ENCODE measurements at regions not wholly inside any gene's neighbourhood (a gene's known extent, or its start where the extent isn't known, plus 50 kb on each side); places are given as distances from the start of the nearest gene placed in this dataset.

DNA sequence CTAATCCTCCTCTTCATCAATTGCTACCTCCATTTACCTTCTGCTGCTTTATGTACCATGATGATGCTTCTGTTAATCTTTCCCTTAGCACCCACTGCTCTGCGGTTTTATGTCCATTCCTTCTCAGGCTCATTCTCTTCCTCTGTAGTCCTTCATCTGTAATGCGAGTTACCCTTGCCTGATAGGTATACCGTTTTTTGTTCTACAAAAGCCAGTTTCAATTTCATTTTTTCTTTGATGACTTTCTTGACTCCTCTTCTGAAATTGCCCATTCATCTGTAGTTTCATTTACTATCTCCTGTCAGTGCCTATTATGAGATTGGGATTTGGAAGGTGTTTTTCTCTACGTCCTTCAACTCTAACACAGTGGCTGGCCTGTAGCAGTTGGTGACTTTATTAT, 445.9 kb upstream of the ZNF717 start:
- Histone ChIP-seq H3K23me2 (ENCODE audit: low read depth, low read length) (no peaks in the 10 kb centered on the region), H2BK12ac (ENCODE audit: low read depth, low read length) (peak overlapping the region; percentile 18; the same call in 1 of the 2 replicates), H3K27ac (ENCODE audit: low read depth, low read length) (no peak overlapping the region), H4K20me1 (replicated peaks in 1 of 2; ENCODE audit: control insufficient read depth in 1 of 2, insufficient read depth in 2 of 2, low read length in 2 of 2) (no peaks in the 10 kb centered on the region), H3K4me1 (replicated peaks in 1 of 4; ENCODE audit: control insufficient read depth in 3 of 4, insufficient read depth in 4 of 4, low read length in 3 of 4) (no peaks in the 10 kb centered on the region), H2BK20ac (ENCODE audit: low read length) (no peak overlapping the region), H3K9ac (replicated peaks in 1 of 4; ENCODE audit: extremely low read depth in 1 of 4, low read depth in 3 of 4, low read length in 3 of 4) (no peak overlapping the region), H4K5ac (ENCODE audit: insufficient read length, low read depth, low read length) (no peak overlapping the region), H4K91ac (replicated peaks; ENCODE audit: insufficient read length, low read length) (no peak overlapping the region), H2AK5ac (ENCODE audit: low read depth, low read length) (no peak overlapping the region), H3K4ac (replicated peaks; ENCODE audit: insufficient read length, low read depth, low read length) (no peak overlapping the region), H2BK5ac (ENCODE audit: low read depth, low read length) (no peak overlapping the region), H3K27me3 (replicated peaks in 1 of 4; ENCODE audit: control insufficient read depth in 3 of 4, extremely low read depth in 1 of 4, insufficient read depth in 3 of 4, low read length in 3 of 4) (no peaks in the 10 kb centered on the region), H3K36me3 (ENCODE audit: control insufficient read depth in 2 of 4, insufficient read depth in 4 of 4, low read length in 3 of 4) (no peaks in the 10 kb centered on the region; a peak in 1 of 8 replicates), H3K4me2 (ENCODE audit: insufficient read depth in 1 of 2, low read depth in 2 of 2, low read length in 2 of 2) (no peak overlapping the region), H3K79me2 (ENCODE audit: control insufficient read depth in 1 of 2, insufficient read depth in 2 of 2, low read length in 2 of 2) (no peaks in the 10 kb centered on the region), H2BK15ac (ENCODE audit: low read length) (no peak overlapping the region), H3K56ac (replicated peaks; ENCODE audit: insufficient read length, low read depth, low read length) (no peak overlapping the region), H4K8ac (ENCODE audit: extremely low read depth, insufficient read depth, low read length) (no peak overlapping the region), H3K14ac (ENCODE audit: insufficient read length) (no peak overlapping the region), H3K79me1 (ENCODE audit: low read depth, low read length) (no peaks in the 10 kb centered on the region; the same call in 1 of the 2 replicates), H3K23ac (ENCODE audit: insufficient read length) (no peak overlapping the region), H3K9me3 (ENCODE audit: insufficient read depth in 2 of 2, low read depth in 1 of 2, low read length in 1 of 2) (no peaks in the 10 kb centered on the region; a peak in 1 of 4 replicates), H2AFZ (ENCODE audit: low read length) (no peak overlapping the region), H3K18ac (ENCODE audit: extremely low read depth, low read length) (no peak overlapping the region), H3K4me3 (ENCODE audit: extremely low read depth in 1 of 4, insufficient read depth in 2 of 4, low read depth in 3 of 4, low read length in 4 of 4) (no peak overlapping the region), H2BK120ac (replicated peaks; ENCODE audit: low read depth, low read length) (no peak overlapping the region)
- CTCF ChIA-PET (ENCODE audit: partially characterized antibody): no interaction called here
- WGBS, 2 experiments (ENCODE audit: extremely low coverage in 1 of 2, insufficient coverage in 1 of 2, insufficient read length in 1 of 2, insufficient replicate concordance in 2 of 2, low coverage in 1 of 2, low lambda C conversion rate in 2 of 2, missing lambda C conversion rate in 1 of 2): 93% methylated on average over 4 of the region's 4 CpGs; no CpG with 5 or more reads in 1 of the 2 experiments
- no peak for DNase-seq (ENCODE audit: low read depth in 1 of 2, low spot score in 2 of 2)
- TF ChIP-seq SUZ12 (IDR thresholded peaks at IDR 0.05; ENCODE audit: low read length): no peak
- no peak for TF ChIP-seq POU5F1 (IDR thresholded peaks at IDR 0.05; ENCODE audit: low read depth, low read length)
- TF ChIP-seq EP300 (IDR thresholded peaks at IDR 0.05; ENCODE audit: borderline replicate concordance in 1 of 2, low read depth in 2 of 2, low read length in 2 of 2): no peak
- no peak for TF ChIP-seq GABPA (IDR thresholded peaks at IDR 0.05; ENCODE audit: borderline replicate concordance, insufficient read depth, low read length)
- no peak for TF ChIP-seq CEBPB (IDR thresholded peaks at IDR 0.05; ENCODE audit: low read depth, low read length)
- TF ChIP-seq HDAC2 (IDR thresholded peaks at IDR 0.05; ENCODE audit: borderline replicate concordance in 1 of 2, low read depth in 2 of 2, low read length in 2 of 2): no peak
- no peak for TF ChIP-seq YY1 (IDR thresholded peaks at IDR 0.05; ENCODE audit: low read depth, low read length)
- no peak for TF ChIP-seq CTBP2 (IDR thresholded peaks at IDR 0.05; ENCODE audit: borderline replicate concordance, insufficient read depth, insufficient read length, low read length)
- TF ChIP-seq SIX5 (IDR thresholded peaks at IDR 0.05; ENCODE audit: low read depth, low read length): no peak
- TF ChIP-seq CBX8 (IDR thresholded peaks at IDR 0.05; ENCODE audit: borderline replicate concordance, low read depth, low read length): no peak
- no peak for TF ChIP-seq RBBP5 (IDR thresholded peaks at IDR 0.05; ENCODE audit: borderline replicate concordance, low read depth, low read length)
- no peak for TF ChIP-seq HDAC6 (IDR thresholded peaks at IDR 0.05; ENCODE audit: low read depth, low read length)
- TF ChIP-seq RFX5 (IDR thresholded peaks at IDR 0.05; ENCODE audit: borderline replicate concordance, low read depth, low read length): no peak
- no peak for TF ChIP-seq NRF1 (IDR thresholded peaks at IDR 0.05; ENCODE audit: low read depth, low read length)
- TF ChIP-seq POLR2A (IDR thresholded peaks at IDR 0.05; ENCODE audit: control extremely low read depth in 1 of 2, low read depth in 2 of 2, low read length in 2 of 2): no peak
- no peak for FAIRE-seq
- POLR2A ChIA-PET (ENCODE audit: partially characterized antibody): no interaction called here

Data from H1 (cell line).